Lower leg skin (tissue), 3 donors: ENCODE measurements at regions not wholly inside any gene's neighbourhood (a gene's known extent, or its start where the extent isn't known, plus 50 kb on each side); places are given as distances from the start of the nearest gene placed in this dataset.

Experiments used
- POLR2A ChIP-seq, 2 donors: fragments of 450-650 bp; IDR thresholded peaks; one replicate each; pipeline ENCODE4 v1.6.1; 2016 to 2017; ENCODE audit warnings: antibody characterized with exemption in 2 of 2, mild to moderate bottlenecking in 1 of 2, moderate library complexity in 1 of 2
- TF ChIP-seq, protein P1 (sequence below), 3 donors: fragments of 450-650 bp; IDR thresholded peaks; one replicate each; pipeline ENCODE4 v1.5.1; 2016; ENCODE audit warnings: antibody characterized with exemption in 3 of 3, mild to moderate bottlenecking in 3 of 3, moderate library complexity in 2 of 3

- TF ChIP-seq, protein P1, sequence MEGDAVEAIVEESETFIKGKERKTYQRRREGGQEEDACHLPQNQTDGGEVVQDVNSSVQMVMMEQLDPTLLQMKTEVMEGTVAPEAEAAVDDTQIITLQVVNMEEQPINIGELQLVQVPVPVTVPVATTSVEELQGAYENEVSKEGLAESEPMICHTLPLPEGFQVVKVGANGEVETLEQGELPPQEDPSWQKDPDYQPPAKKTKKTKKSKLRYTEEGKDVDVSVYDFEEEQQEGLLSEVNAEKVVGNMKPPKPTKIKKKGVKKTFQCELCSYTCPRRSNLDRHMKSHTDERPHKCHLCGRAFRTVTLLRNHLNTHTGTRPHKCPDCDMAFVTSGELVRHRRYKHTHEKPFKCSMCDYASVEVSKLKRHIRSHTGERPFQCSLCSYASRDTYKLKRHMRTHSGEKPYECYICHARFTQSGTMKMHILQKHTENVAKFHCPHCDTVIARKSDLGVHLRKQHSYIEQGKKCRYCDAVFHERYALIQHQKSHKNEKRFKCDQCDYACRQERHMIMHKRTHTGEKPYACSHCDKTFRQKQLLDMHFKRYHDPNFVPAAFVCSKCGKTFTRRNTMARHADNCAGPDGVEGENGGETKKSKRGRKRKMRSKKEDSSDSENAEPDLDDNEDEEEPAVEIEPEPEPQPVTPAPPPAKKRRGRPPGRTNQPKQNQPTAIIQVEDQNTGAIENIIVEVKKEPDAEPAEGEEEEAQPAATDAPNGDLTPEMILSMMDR (IDR thresholded peaks at IDR 0.05), result no peak
- no peak for TF ChIP-seq POLR2A (IDR thresholded peaks at IDR 0.05)
These were observed 316.8 kb downstream of the PAX3 start for GRCh38 chr2:221981912-221982470.
